RWPE1 (cell line): ENCODE measurements at regions not wholly inside any gene's neighbourhood (a gene's known extent, or its start where the extent isn't known, plus 50 kb on each side); places are given as distances from the start of the nearest gene placed in this dataset.

Experiments
- CTCF ChIA-PET: fragments of 350-600 bp; sonication (Branson Sonifier 250); formaldehyde crosslinking; extraction: SDS; loops from one replicate; lab custom pipeline; 2021; lab: Yijun Ruan, JAX
- POLR2A ChIA-PET: fragments of 400-600 bp; formaldehyde crosslinking; extraction: SDS; loops from one replicate; lab custom pipeline; 2020; ENCODE audit warnings: antibody characterized with exemption; ENCODE audit not compliant: low non-redundant PET; lab: Yijun Ruan, JAX
- DNase-seq: peaks from one replicate; pipeline ENCODE4 v3.0.0; 2012; ENCODE audit warnings: low spot score
- H3K27ac ChIP-seq: fragments of 450-650 bp; 2 replicates; pipeline ENCODE4 v1.5.1; 2017
- TF ChIP-seq, protein P1 (sequence below): fragments of 450-650 bp; conservative IDR thresholded peaks from 2 replicates; pipeline ENCODE4 v1.5.1; 2017; ENCODE audit warnings: low read depth, mild to moderate bottlenecking

GRCh38 chr22:48585916-48586798 is 1241.5 kb downstream of the BRD1 start:
- ChIA-PET CTCF (no interaction called here), POLR2A (no interaction called here)
- no peak for DNase-seq
- TF ChIP-seq, protein P1, sequence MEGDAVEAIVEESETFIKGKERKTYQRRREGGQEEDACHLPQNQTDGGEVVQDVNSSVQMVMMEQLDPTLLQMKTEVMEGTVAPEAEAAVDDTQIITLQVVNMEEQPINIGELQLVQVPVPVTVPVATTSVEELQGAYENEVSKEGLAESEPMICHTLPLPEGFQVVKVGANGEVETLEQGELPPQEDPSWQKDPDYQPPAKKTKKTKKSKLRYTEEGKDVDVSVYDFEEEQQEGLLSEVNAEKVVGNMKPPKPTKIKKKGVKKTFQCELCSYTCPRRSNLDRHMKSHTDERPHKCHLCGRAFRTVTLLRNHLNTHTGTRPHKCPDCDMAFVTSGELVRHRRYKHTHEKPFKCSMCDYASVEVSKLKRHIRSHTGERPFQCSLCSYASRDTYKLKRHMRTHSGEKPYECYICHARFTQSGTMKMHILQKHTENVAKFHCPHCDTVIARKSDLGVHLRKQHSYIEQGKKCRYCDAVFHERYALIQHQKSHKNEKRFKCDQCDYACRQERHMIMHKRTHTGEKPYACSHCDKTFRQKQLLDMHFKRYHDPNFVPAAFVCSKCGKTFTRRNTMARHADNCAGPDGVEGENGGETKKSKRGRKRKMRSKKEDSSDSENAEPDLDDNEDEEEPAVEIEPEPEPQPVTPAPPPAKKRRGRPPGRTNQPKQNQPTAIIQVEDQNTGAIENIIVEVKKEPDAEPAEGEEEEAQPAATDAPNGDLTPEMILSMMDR, result no peak
- no peak overlapping the region for H3K27ac ChIP-seq

GRCh38 chr22:48584170-48584569 is 1243.5 kb downstream of the BRD1 start:
- CTCF ChIA-PET, result no interaction called here
- POLR2A ChIA-PET, result no interaction called here
- TF ChIP-seq, protein P1, result no peak
- no peak for DNase-seq
- H3K27ac ChIP-seq, result no peak overlapping the region

GRCh38 chr22:48581796-48582469 is 1245.7 kb downstream of the BRD1 start:
- POLR2A ChIA-PET, result no interaction called here
- TF ChIP-seq, protein P1, result no peak
- H3K27ac ChIP-seq, result no peak overlapping the region
- DNase-seq, result no peak
- CTCF ChIA-PET, result no interaction called here

GRCh38 chr22:48581205-48581766 is 1246.4 kb downstream of the BRD1 start:
- TF ChIP-seq, protein P1, result no peak
- POLR2A ChIA-PET, result no interaction called here
- CTCF ChIA-PET, result no interaction called here
- H3K27ac ChIP-seq, result no peak overlapping the region
- no peak for DNase-seq

- H3K27ac ChIP-seq, result no peak overlapping the region
- DNase-seq, result no peak
- ChIA-PET CTCF (no interaction called here), POLR2A (no interaction called here)
- TF ChIP-seq, protein P1, result no peak
Measured at GRCh38 chr22:48580481-48580970, 1247.1 kb downstream of the BRD1 start.

GRCh38 chr22:48579928-48580309 is 1247.8 kb downstream of the BRD1 start:
- TF ChIP-seq, protein P1, result no peak
- CTCF ChIA-PET, result no interaction called here
- POLR2A ChIA-PET, result no interaction called here
- no peak overlapping the region for H3K27ac ChIP-seq
- no peak for DNase-seq
